ENCODE measurements at regions not wholly inside any gene's neighbourhood (a gene's known extent, or its start where the extent isn't known, plus 50 kb on each side); places are given as distances from the start of the nearest gene placed in this dataset.
"Not testable (repeated sequence)": the region's sequence is repeated elsewhere in the genome, so short reads cannot be mapped to it uniquely, and the experiment has no call there.

- DNase-seq: no peak
Observed at GRCh38 chr2:150207979-150208378, 279.5 kb downstream of the RND3 start.

GRCh38 chr2:150204451-150204850 is 283.0 kb downstream of the RND3 start:
- no peak for DNase-seq

GRCh38 chr2:150194816-150195215 is 292.7 kb downstream of the RND3 start:
- not testable (repeated sequence) for DNase-seq

GRCh38 chr2:150192701-150193100 is 294.8 kb downstream of the RND3 start:
- DNase-seq: no peak

- no peak for DNase-seq
Observed at GRCh38 chr2:150191349-150191748, 296.1 kb downstream of the RND3 start.

GRCh38 chr2:150190546-150190945 is 296.9 kb downstream of the RND3 start:
- DNase-seq: no peak

GRCh38 chr2:150188800-150189199 is 298.7 kb downstream of the RND3 start:
- DNase-seq: no peak

GRCh38 chr2:150188177-150188576 is 299.3 kb downstream of the RND3 start:
- no peak for DNase-seq

GRCh38 chr2:150182566-150183235 is 304.8 kb downstream of the RND3 start:
- DNase-seq: no peak

GRCh38 chr2:150178591-150178990 is 308.9 kb downstream of the RND3 start:
- DNase-seq: no peak

- no peak for DNase-seq
Observed at GRCh38 chr2:150174971-150175421, 312.5 kb downstream of the RND3 start.

- no peak for DNase-seq
Observed at GRCh38 chr2:150174056-150174805, 313.2 kb downstream of the RND3 start.

- DNase-seq: no peak
Observed at GRCh38 chr2:150171065-150171548, 316.4 kb downstream of the RND3 start.

GRCh38 chr2:150169237-150169629 is 318.2 kb downstream of the RND3 start:
- DNase-seq: no peak

- no peak for DNase-seq
Observed at GRCh38 chr2:150168595-150169236, 318.8 kb downstream of the RND3 start.

GRCh38 chr2:150167711-150168110 is 319.8 kb downstream of the RND3 start:
- peak; percentile 45 for DNase-seq

- DNase-seq: no peak
Observed at GRCh38 chr2:150166313-150167051, 321.0 kb downstream of the RND3 start.

GRCh38 chr2:150165988-150166312 is 321.5 kb downstream of the RND3 start:
- no peak for DNase-seq

GRCh38 chr2:150165442-150165841 is 322.0 kb downstream of the RND3 start:
- DNase-seq: no peak

GRCh38 chr2:150162241-150162942 is 325.1 kb downstream of the RND3 start:
- no peak for DNase-seq

- DNase-seq: no peak
Observed at GRCh38 chr2:150160058-150160457, 327.4 kb downstream of the RND3 start.

GRCh38 chr2:150159300-150159699 is 328.2 kb downstream of the RND3 start:
- DNase-seq: no peak

GRCh38 chr2:150156876-150157275 is 330.6 kb downstream of the RND3 start:
- no peak for DNase-seq

Data from activated CD4-positive, alpha-beta T cell treated with anti-CD3 and anti-CD28 coated beads, Interleukin-2, amount 50 U/mL, for 16 hours (primary cell).